CMK (cell line): ENCODE measurements at regions not wholly inside any gene's neighbourhood (a gene's known extent, or its start where the extent isn't known, plus 50 kb on each side); places are given as distances from the start of the nearest gene placed in this dataset.
"Not testable (repeated sequence)": the region's sequence is repeated elsewhere in the genome, so short reads cannot be mapped to it uniquely, and the experiment has no call there.

ENCODE experiments used
- DNase-seq: peaks from one replicate; pipeline ENCODE4 v3.0.0-alpha.2; 2010; ENCODE audit warnings: low read depth

DNA sequence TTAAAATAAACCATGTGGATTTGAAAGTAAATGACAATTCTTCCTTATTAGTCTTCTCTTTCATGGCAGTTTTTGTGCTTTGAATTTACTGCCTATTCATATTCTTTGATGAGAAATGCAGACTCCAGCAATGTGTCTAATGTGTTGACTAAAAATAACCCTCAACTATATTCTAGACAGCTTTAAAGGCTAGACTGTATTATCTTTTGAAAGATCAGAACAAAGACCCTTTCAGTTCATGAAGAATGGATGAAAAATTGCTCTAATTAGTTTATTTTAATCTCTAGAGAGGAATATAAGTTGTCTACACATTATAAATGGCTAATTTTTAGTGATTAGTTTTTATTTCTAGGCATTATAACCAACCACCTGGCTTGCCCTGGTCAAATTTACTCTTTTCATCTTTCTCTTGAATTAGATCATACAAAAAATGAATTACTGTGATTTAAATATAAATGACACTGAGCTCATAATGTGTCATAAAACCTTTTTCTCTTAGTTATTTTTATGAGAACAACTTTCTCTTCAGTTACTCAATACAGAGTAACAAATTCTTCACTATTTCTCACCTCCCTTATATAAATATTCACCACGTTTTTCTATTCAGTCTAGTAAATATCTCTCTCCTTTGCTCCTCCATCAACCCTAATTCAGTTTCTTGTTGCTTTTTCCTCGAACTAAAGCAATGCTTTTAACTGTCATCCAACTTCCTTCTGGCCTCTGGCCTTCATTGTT lies 428.5 kb upstream of the TMPRSS15 start:
- no peak for DNase-seq

DNA sequence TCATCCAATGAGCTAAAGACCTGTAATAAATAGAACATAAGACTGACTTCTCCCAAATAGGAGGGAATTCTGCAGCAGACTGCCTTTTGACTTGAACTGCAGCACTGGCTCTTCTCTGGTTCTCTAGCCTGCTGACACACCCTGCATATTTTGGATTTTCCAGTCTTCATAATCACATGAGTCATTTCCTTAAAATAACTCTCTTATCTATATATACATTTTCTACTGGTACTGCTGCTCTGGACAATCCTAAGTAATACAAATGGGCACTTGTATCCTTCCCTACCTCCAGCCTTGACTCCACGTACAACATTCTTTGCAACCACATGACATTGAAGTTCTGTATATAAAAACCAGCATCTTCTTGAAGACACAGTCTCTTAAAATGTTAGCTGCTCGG lies 429.4 kb upstream of the TMPRSS15 start:
- no peak for DNase-seq

DNA sequence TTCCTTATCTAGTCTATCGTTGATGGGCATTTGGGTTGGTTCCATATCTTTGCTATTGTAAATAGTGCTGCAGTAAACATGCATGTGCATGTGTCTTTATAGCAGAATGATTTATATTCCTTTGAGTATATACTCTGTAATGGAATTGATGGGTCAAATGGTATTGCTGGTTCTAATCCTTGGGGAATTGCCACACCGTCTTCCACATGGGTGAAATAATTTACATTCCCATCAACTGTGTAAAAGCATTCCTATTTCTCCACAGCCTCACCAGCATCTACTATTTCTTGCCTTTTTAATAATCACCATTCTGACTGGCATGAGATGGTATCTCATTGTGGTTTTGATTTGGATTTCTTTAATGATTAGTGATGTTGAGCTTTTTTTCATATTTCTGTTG lies 430.5 kb upstream of the TMPRSS15 start:
- DNase-seq, result not testable (repeated sequence)

DNA sequence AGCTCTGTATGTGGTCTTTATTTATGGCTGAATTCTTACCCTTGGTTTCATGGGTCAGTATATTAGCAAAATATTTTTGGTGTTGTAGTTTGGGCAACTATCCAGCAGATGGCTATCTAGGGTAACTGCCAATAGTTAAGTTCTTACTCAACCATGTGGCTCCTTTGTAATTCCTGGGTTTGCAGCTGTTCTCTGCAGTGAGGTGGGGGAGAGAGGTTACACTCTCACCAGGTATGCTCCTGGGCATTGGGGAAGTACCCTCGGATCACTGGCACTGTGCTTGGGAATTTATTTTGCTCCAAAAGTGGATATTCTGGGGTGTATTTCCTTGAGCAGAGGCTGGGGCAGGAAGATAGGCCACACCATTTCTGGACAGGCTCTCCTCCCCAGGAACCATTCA lies 436.7 kb upstream of the TMPRSS15 start:
- DNase-seq, result no peak

DNA sequence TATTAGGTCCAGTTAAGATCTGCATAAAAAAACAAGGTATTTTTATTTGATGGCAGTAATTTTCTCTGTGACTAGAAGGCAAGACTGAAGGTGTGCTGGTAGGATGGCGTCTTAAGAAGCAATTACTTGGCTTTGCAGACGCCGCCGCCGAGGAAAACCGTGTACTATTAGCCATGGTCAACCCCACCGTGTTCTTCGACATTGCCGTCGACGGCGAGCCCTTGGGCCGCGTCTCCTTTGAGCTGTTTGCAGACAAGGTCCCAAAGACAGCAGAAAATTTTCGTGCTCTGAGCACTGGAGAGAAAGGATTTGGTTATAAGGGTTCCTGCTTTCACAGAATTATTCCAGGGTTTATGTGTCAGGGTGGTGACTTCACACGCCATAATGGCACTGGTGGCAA lies 454.0 kb upstream of the TMPRSS15 start:
- not testable (repeated sequence) for DNase-seq

DNA sequence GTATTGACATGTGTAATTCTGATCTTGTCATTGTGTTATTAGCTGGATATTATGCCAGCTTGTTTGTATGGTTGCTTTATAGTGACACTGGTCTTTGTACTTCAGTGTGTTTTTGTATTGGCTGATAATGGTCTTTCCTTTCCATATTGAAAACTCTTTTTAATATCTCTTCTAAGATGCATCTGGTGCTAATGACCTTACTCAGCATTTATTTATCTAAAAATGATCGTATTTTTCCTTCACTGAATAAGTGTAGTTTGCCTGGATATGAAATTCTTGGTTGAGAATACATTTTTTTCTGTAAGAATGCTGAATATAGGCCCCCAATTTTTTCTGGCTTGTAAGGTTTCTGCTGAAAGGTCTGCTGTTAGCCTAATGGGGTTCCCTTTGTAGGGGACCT lies 465.5 kb upstream of the TMPRSS15 start:
- DNase-seq, result no peak

DNA sequence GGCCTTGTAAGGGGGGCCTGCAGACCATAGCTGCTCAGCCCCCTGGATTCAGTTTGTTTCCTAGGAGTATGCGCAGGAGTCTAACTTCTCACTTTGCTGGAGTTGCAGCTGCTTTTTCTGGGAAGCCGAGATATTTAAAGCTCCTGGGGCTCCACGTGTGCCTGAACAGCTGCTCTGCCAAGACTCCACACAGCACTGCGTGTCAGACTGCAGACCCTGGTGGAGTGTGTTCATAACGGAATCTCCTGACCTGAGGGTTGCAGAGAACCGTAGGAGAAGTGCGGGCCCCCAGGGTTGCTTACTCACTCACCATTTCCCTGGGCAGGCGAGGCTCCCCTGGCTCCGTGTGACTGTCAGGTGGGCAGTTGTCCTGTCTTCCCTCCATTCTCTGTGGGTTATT lies 474.3 kb upstream of the TMPRSS15 start:
- DNase-seq, result no peak

DNA sequence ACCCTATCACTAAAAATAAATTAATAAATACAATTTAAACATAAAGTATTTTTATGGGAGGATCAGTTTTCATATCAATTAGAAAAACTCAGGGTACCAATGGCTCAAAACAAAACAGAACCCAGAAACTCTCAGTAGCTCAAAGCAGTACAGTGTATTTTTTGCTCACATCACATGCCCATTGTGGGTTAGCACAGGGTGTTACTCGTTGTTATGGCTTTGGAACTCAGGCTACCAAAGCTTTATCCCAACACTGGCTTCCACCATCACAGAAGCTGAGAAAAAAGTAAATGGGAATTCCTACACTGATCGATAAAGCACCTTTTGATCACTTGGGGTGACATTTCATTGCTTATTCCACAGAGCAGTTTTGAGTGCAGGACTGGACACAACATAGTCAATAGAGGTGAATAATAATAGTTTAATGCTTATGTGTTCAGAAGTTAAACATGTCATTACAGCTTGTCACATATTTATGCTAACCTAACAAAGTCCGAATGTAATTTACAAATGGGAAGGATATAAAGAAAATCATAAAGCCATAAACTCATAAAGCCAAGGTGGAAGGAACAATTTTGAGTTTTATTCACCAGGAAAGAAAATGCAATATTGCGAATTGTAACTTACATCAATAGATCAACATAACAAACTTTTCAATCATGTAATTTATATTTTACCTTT lies 484.5 kb upstream of the TMPRSS15 start:
- DNase-seq, result no peak

DNA sequence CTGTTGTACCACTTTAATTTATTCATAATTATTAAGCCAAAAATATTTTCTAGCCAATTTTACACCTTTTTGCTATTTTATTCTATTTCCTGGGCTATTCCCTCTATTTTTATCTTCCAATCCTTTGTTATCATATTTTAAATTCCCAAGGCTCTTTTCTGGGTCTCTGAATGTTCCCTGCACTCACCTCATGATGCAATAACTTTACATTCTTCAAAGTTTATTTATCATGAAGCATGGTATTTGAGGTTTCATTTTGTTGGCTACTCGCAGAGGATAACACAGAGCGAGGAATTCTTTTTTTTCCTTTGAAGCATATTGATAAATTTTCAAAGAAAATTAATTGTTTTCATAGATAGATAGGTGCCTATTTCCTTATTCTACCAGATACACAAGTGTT lies 489.8 kb upstream of the TMPRSS15 start:
- no peak for DNase-seq

DNA sequence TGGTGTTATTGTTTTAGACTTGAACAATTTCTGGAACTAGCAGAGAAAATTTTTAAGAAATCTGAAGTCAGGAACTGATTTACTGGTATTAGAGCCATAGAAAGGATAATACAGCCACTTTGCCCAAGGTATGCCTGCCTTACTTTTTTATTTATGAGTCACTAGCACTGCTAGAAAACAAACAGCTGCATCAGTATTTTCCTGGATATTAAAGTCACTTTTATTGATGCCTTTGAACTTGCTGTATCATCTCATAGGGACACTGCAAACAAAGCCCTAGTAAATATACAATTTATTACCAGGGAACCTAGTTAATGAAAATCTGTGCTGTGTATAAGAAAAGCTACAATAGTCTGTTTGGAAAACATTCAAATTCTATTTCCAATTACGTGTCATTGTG lies 490.8 kb upstream of the TMPRSS15 start:
- no peak for DNase-seq

DNA sequence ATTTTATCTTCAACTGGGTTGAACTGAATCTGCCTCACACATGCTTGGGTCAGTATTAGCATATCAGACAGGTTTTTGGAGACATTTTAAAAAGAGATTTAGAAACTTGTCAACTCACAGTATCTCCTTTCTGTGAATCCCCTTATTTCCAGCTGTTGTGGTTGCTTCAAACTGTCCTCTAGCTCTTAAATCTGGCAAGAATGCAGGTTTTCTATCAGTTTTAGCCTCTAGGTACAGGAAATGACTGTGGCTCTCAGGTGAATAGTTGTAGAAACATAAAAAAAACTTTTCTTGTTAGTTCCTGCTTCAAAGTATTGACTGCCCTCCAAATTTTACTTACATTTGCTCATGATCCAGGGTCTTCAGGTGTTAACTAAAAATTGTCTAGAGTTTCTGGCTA lies 495.7 kb upstream of the TMPRSS15 start:
- no peak for DNase-seq

DNA sequence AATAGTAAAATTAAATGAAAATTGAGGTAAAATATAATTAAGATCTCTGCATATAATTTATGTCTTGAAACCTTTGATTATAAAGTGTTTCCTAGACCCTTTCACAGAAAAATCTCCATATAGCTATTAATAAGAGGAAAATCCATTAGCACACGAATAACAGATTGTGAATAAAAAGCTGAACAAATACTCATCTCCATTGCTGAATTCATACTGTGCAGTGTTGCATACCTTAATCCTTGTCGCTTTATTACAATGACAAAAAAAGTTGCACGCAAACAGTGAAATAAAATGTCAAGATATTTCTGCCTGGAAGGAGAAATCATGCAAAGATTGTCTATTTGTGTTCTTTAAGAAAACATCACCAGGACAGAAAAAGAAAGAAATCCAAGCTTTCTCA lies 499.1 kb upstream of the TMPRSS15 start:
- DNase-seq, result no peak

DNA sequence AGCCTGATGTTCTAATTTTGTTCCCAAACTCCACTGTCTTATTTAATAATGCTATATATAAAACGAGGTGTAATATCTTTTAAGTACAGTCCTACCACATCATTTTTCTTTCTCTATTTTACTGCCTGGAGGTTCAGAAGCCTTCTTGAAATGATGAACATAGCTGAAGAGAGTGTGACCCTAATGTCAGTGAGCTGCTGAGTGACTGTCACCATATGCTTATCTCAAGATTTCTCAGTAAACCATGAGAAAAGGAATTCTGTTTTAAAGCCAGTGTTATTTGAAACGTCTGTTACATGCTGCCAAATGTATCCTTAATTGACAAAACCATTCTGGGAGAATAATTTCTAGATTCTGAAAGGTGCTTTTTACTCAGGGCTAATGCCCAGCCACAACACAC lies 503.5 kb upstream of the TMPRSS15 start:
- DNase-seq, result no peak

DNA sequence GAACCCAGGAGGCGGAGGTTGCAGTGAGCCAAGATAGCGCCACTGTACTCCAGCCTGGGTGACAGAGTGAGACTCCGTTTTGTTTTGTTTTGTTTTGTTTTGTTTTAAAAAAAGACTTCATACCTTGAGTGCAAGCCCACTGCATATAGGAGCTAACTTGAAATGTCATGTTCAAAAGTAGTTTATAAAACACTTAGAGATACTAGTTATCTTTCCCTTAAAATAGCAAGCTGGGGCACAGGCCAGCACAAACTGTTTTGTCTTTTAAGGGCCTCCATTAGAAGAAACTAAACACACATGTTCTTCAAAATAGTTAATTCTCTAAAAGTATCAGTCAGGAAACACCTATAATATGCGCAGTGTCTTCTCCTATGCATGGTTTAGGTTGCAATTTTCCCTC lies 505.1 kb upstream of the TMPRSS15 start:
- no peak for DNase-seq

DNA sequence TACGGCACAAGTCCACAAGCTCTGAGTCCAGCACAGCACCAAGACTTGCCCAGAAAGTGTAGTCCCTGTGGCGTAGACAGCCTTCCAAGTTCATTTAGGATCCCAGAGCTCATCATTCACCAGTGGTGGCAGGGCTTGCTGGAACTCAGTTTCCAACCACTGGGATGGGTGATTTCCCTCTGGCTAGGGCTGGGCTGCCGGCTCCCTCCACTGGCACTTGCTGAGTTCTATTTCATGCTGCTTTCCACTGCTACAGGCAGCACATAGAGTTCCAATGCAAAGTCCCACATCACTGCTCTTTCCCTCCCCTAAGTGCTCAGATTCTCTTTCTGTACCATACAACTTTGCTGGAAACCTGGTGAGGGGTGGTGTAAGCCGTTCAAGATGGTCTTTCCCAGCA lies 510.3 kb upstream of the TMPRSS15 start:
- DNase-seq, result no peak

DNA sequence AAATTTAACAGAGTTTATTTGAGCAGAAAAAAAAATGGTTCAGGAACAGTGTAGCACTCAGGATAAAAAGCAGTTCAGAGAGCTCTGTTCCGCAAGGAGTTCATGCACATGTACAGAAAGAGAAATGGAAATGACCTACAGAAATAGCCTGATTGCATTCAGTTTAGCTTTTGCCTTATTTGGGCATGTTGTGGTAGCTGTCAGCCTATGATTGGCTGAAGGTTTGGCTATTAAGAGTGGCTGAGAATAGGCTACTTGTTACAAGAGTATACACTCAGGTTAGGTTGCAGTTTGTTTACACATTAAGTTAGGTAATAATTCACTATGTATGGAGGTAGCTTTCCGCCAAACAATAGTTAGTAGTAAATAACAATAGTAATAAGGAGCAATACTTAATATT lies 511.0 kb upstream of the TMPRSS15 start:
- DNase-seq, result no peak

DNA sequence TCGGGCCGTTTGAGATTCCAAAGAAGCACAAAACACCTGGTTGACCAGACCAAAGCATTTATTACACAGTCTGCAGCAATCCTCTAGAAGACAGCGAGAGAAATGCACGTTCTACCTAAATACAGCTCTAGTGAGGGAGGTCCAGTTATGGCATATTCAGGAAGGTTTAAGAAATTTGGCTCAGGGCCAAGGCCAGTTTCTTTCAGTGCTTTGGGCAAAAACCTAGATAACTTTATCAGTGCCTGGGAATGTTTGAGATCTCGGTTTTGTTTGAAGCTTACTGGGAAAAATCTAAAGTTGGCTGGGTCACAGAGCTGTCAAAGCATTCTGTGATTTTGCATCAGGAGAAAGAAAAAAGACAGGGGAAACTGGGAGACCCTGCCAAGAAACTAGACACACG lies 514.0 kb upstream of the TMPRSS15 start:
- no peak for DNase-seq

DNA sequence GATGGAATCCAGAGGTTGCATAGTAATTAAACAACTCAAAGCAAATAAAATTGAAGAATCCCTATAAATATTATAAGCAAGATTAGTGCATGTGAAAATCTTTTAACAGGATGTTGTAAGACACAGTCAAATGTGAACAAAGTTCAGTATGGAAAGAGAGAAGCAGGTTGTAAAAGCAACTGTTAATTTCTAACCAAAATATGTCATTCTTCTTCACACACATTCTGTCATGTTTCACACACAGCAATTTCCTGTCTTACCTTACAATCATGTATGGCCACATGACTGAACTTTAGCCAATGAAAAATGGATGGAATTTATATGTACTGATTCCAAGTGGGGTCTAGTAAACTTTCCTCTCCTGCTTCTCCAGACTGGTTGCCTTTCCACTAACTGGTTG lies 527.7 kb upstream of the TMPRSS15 start:
- no peak for DNase-seq

DNA sequence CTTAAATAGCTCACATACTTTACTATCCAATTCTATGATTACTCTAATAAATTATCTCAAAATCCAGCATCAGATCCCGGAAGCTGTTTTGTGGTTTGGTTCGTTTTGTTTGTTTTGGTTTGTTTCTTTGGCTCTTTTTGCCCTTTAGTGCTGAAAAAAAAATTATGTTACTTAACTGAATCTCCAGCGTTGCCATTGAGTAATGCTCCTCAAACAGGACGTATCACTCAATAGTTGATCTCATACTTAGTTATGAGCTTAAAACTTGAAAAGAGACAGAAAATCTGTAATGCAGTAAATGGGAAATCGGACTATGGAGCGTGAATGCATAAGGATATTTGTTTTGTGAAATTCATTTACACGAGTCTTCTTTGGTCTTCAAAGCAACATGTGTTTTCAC lies 533.8 kb upstream of the TMPRSS15 start:
- no peak for DNase-seq

DNA sequence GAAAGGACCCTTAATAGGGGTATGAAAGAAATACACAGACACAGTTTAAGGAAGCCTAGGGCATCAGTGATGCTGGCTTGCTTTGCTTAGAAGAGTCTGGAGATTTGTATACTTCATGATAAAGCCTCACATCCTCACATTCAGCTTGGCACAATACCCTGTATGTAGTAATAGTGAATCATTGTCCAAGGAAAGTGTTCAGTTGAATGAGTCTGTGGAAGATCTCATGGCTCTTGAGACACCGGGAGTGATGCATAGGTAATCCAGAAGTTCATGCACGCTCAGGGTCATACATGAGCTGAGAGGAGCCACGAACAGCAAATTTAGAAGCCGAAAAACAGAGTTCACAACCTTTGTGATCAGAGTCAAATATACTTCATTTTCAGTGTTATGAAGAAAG lies 537.2 kb upstream of the TMPRSS15 start:
- DNase-seq, result no peak

DNA sequence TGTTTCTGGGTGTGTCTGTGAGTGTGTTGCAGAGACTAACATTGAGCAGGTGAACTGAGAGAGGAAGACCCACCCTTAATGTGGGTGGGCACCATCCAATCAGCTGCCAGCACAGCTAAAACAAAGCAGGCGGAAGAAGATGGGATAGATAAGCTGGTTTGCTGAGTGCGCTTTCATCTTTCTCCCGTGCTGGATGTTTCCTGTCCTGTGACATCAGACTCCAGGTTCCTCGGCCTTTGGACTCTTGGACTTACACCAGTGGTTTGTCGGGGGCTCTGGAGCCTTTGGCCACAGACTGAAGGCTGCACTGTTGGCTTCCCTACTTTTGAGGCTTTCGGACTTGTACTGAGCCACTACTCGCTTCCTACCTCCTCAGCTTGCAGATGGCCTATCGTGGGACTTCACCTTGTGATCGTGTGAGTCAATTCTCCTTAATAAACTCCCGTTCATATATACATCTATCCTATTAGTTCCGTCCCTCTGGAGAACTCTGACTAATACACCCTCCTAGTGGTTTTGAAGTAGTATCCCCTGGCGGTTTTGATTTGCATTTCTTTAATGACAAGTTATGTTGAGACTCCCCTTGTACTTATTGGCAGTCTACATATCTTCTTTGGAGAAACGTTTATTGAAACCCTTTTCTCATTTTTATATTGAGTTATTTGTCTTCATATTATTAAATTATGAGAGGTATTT lies 546.6 kb upstream of the TMPRSS15 start:
- DNase-seq, result no peak

DNA sequence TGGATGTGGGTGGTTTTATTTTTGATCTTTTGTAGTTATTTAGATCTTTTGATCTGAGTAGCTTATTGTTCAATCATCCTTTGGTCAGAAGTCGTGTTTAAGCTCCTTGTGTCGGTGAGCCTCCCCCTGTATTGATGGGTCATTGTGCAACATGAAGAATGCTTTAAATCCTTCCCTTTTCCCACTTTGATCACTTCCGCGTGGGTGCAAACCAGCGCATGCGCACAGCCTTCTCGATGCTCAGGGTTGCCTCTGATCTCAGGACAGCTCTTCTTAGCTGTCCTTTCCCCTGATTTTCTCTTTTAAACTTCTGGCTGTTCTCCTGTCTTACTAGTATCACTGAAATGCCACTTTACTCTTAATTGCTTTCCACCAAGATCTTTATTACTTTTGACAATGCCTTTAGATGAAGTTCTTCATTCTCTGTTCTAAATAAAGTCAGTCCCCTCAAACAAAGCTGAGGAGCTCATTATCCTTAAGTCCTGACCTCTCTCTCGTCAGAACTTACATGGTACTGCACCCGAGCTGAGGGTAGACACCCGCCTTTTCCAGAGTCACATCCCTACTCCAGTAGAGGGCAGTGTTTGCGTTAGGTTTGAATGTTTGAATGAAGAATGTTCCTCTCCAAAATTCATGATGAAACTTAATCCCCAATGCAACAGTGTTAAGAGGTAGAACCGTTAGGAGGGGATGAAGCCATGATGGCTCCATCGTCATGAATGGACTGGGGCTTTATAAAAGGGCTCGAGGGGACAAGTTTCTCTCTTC lies 547.9 kb upstream of the TMPRSS15 start:
- no peak for DNase-seq

DNA sequence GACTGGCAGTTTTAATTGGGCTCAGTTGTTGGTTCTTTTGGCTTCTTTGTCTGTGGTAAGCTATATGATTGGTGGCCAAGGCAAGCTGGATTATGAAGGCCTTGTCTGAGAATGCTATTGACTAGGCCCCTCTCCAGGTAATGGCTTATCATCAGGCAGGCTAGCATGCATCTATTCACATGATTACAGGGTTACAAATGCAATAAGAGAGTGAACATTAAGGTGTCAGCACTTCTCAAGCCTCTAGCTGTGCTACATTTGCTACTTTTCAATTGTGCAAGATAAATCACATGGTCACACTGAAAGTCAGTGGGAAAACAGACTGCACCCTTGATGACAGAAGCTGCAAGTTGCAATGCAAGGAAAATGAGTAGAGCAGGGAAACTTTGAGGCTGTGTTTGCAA lies 550.9 kb upstream of the TMPRSS15 start:
- DNase-seq, result no peak
